Panc1 (cell line): ENCODE measurements at regions not wholly inside any gene's neighbourhood (a gene's known extent, or its start where the extent isn't known, plus 50 kb on each side); places are given as distances from the start of the nearest gene placed in this dataset.

Source experiments
- SIN3A ChIP-seq: IDR thresholded peaks from 2 replicates; pipeline ENCODE4 v1.6.1; 2012; ENCODE audit warnings: low read depth, mild to moderate bottlenecking, low read length, moderate library complexity, borderline replicate concordance; ENCODE audit not compliant: insufficient read depth
- TF ChIP-seq, protein P1 (sequence below): fragments of 450-650 bp; IDR thresholded peaks from 2 replicates; pipeline ENCODE4 v1.5.1; 2017; ENCODE audit warnings: mild to moderate bottlenecking
- TF ChIP-seq, protein P2 (sequence below), 2 experiments: IDR thresholded peaks; 2 replicates each; pipeline ENCODE4 v1.6.1; 2011 to 2012; ENCODE audit warnings: low read depth in 2 of 2, control low read depth in 1 of 2, low read length in 1 of 2, mild to moderate bottlenecking in 1 of 2, moderate library complexity in 1 of 2; ENCODE audit not compliant: insufficient read depth in 1 of 2

DNA sequence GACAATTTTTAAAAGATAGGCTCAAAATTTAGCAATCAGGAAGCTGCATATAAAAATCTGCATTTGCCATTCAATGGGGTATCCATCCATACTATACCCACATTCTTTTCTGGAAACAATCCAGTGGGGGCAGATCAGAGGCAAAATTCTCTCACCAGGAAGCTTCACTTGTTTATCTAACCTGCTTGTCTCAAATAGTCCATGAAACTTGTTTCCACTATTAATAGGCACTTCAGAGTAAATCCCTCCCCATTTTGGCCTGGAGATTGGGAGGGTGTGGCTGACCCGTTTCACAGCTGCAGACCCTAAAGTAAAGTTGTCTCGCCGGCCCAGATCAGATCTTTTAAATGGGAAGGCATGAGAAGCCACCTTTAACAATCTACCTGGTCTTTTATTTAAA, 139.4 kb upstream of the CPNE8 start:
- TF ChIP-seq, protein P1, sequence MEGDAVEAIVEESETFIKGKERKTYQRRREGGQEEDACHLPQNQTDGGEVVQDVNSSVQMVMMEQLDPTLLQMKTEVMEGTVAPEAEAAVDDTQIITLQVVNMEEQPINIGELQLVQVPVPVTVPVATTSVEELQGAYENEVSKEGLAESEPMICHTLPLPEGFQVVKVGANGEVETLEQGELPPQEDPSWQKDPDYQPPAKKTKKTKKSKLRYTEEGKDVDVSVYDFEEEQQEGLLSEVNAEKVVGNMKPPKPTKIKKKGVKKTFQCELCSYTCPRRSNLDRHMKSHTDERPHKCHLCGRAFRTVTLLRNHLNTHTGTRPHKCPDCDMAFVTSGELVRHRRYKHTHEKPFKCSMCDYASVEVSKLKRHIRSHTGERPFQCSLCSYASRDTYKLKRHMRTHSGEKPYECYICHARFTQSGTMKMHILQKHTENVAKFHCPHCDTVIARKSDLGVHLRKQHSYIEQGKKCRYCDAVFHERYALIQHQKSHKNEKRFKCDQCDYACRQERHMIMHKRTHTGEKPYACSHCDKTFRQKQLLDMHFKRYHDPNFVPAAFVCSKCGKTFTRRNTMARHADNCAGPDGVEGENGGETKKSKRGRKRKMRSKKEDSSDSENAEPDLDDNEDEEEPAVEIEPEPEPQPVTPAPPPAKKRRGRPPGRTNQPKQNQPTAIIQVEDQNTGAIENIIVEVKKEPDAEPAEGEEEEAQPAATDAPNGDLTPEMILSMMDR = no peak
- TF ChIP-seq SIN3A = no peak
- TF ChIP-seq, protein P2, sequence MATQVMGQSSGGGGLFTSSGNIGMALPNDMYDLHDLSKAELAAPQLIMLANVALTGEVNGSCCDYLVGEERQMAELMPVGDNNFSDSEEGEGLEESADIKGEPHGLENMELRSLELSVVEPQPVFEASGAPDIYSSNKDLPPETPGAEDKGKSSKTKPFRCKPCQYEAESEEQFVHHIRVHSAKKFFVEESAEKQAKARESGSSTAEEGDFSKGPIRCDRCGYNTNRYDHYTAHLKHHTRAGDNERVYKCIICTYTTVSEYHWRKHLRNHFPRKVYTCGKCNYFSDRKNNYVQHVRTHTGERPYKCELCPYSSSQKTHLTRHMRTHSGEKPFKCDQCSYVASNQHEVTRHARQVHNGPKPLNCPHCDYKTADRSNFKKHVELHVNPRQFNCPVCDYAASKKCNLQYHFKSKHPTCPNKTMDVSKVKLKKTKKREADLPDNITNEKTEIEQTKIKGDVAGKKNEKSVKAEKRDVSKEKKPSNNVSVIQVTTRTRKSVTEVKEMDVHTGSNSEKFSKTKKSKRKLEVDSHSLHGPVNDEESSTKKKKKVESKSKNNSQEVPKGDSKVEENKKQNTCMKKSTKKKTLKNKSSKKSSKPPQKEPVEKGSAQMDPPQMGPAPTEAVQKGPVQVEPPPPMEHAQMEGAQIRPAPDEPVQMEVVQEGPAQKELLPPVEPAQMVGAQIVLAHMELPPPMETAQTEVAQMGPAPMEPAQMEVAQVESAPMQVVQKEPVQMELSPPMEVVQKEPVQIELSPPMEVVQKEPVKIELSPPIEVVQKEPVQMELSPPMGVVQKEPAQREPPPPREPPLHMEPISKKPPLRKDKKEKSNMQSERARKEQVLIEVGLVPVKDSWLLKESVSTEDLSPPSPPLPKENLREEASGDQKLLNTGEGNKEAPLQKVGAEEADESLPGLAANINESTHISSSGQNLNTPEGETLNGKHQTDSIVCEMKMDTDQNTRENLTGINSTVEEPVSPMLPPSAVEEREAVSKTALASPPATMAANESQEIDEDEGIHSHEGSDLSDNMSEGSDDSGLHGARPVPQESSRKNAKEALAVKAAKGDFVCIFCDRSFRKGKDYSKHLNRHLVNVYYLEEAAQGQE (IDR thresholded peaks at IDR 0.05; ENCODE audit: insufficient read depth in 1 of 2, low read depth in 2 of 2, low read length in 1 of 2) = no peak
